ENCODE measurements at regions not wholly inside any gene's neighbourhood (a gene's known extent, or its start where the extent isn't known, plus 50 kb on each side); places are given as distances from the start of the nearest gene placed in this dataset.

GRCh38 chr4:136699905-136700304 is 832.4 kb downstream of the PCDH18 start:
- in situ Hi-C loops (cut with HindIII; ENCODE audit: low sequenced_read_pairs): no loop called here

GRCh38 chr4:136691607-136692006 is 840.7 kb downstream of the PCDH18 start:
- in situ Hi-C loops (cut with HindIII; ENCODE audit: low sequenced_read_pairs): no loop called here

GRCh38 chr4:136690360-136690759 is 841.9 kb downstream of the PCDH18 start:
- in situ Hi-C loops (cut with HindIII; ENCODE audit: low sequenced_read_pairs): no loop called here

- in situ Hi-C loops (cut with HindIII; ENCODE audit: low sequenced_read_pairs): no loop called here
These were observed 844.7 kb downstream of the PCDH18 start for GRCh38 chr4:136687596-136687995.

GRCh38 chr4:136687118-136687517 is 845.2 kb downstream of the PCDH18 start:
- in situ Hi-C loops (cut with HindIII; ENCODE audit: low sequenced_read_pairs): no loop called here

GRCh38 chr4:136680761-136681160 is 851.5 kb downstream of the PCDH18 start:
- in situ Hi-C loops (cut with HindIII; ENCODE audit: low sequenced_read_pairs): no loop called here

- in situ Hi-C loops (cut with HindIII; ENCODE audit: low sequenced_read_pairs): no loop called here
These were observed 852.0 kb downstream of the PCDH18 start for GRCh38 chr4:136680271-136680670.

GRCh38 chr4:136670265-136670664 is 862.0 kb downstream of the PCDH18 start:
- in situ Hi-C loops (cut with HindIII; ENCODE audit: low sequenced_read_pairs): no loop called here

- in situ Hi-C loops (cut with HindIII; ENCODE audit: low sequenced_read_pairs): no loop called here
These were observed 867.3 kb downstream of the PCDH18 start for GRCh38 chr4:136664988-136665387.

- in situ Hi-C loops (cut with HindIII; ENCODE audit: low sequenced_read_pairs): no loop called here
These were observed 869.8 kb downstream of the PCDH18 start for GRCh38 chr4:136662539-136662938.

- in situ Hi-C loops (cut with HindIII; ENCODE audit: low sequenced_read_pairs): no loop called here
These were observed 878.5 kb downstream of the PCDH18 start for GRCh38 chr4:136653640-136654406.

- in situ Hi-C loops (cut with HindIII; ENCODE audit: low sequenced_read_pairs): no loop called here
These were observed 880.4 kb downstream of the PCDH18 start for GRCh38 chr4:136651932-136652331.

GRCh38 chr4:136651278-136651667 is 881.0 kb downstream of the PCDH18 start:
- in situ Hi-C loops (cut with HindIII; ENCODE audit: low sequenced_read_pairs): no loop called here

- in situ Hi-C loops (cut with HindIII; ENCODE audit: low sequenced_read_pairs): no loop called here
These were observed 881.6 kb downstream of the PCDH18 start for GRCh38 chr4:136650541-136651277.

GRCh38 chr4:136644279-136644678 is 888.0 kb downstream of the PCDH18 start:
- in situ Hi-C loops (cut with HindIII; ENCODE audit: low sequenced_read_pairs): no loop called here

- in situ Hi-C loops (cut with HindIII; ENCODE audit: low sequenced_read_pairs): no loop called here
These were observed 888.9 kb downstream of the PCDH18 start for GRCh38 chr4:136643416-136643815.

- in situ Hi-C loops (cut with HindIII; ENCODE audit: low sequenced_read_pairs): no loop called here
These were observed 895.1 kb downstream of the PCDH18 start for GRCh38 chr4:136637071-136637777.

- in situ Hi-C loops (cut with HindIII; ENCODE audit: low sequenced_read_pairs): no loop called here
These were observed 896.1 kb downstream of the PCDH18 start for GRCh38 chr4:136636155-136636554.

- in situ Hi-C loops (cut with HindIII; ENCODE audit: low sequenced_read_pairs): no loop called here
These were observed 898.2 kb downstream of the PCDH18 start for GRCh38 chr4:136634121-136634520.

GRCh38 chr4:136599890-136600289 is 932.4 kb downstream of the PCDH18 start:
- in situ Hi-C loops (cut with HindIII; ENCODE audit: low sequenced_read_pairs): no loop called here

- in situ Hi-C loops (cut with HindIII; ENCODE audit: low sequenced_read_pairs): no loop called here
These were observed 941.9 kb downstream of the PCDH18 start for GRCh38 chr4:136590440-136590839.

- in situ Hi-C loops (cut with HindIII; ENCODE audit: low sequenced_read_pairs): no loop called here
These were observed 948.7 kb downstream of the PCDH18 start for GRCh38 chr4:136583567-136583966.
